Left ventricle myocardium inferior (tissue), 1 donor: ENCODE measurements at regions not wholly inside any gene's neighbourhood (a gene's known extent, or its start where the extent isn't known, plus 50 kb on each side); places are given as distances from the start of the nearest gene placed in this dataset.
A peak's percentile ranks its signal among the peaks of the same experiment; 100 is the strongest.

Experiments used
- DNase-seq: peaks from one replicate; pipeline ENCODE4 v3.0.0-alpha.2; 2020
- H3K27ac ChIP-seq: fragments of 200-600 bp; replicated peaks from 2 replicates; pipeline ENCODE4 v1.8.0; 2021
- H3K27me3 ChIP-seq: fragments of 200-600 bp; 2 replicates; pipeline ENCODE4 v1.8.0; 2021; ENCODE audit warnings: low read depth
- H3K36me3 ChIP-seq: fragments of 200-600 bp; 2 replicates; pipeline ENCODE4 v1.8.0; 2021
- H3K4me1 ChIP-seq: fragments of 200-600 bp; 2 replicates; pipeline ENCODE4 v1.8.0; 2021
- H3K4me3 ChIP-seq: fragments of 200-600 bp; 2 replicates; pipeline ENCODE4 v1.8.0; 2021; ENCODE audit warnings: mild to moderate bottlenecking, moderate library complexity
- H3K9me3 ChIP-seq: fragments of 200-600 bp; replicated peaks from 2 replicates; pipeline ENCODE4 v1.8.0; 2021
- CTCF ChIP-seq: fragments of 200-600 bp; IDR thresholded peaks from 2 replicates; pipeline ENCODE4 v1.8.0; 2021; ENCODE audit warnings: antibody characterized with exemption, mild to moderate bottlenecking, borderline replicate concordance
- intact Hi-C: fragments of 100-400 bp; cut with micrococcal nuclease; formaldehyde crosslinking; loops from one replicate; pipeline ENCODE4 v1.11.0; 2022
- donor health status: DM: no; HTN: yes; CAD: no; lungs with severe emphysema.

GRCh38 chr7:35356495-35356894 is 102.6 kb upstream of the TBX20 start:
- Histone ChIP-seq H3K27me3 (no peaks in the 10 kb centered on the region), H3K4me1 (peaks cover 11% of the 10 kb centered on the region), H3K4me3 (no peak overlapping the region), H3K36me3 (no peaks in the 10 kb centered on the region), H3K9me3 (peaks cover 14% of the 10 kb centered on the region), H3K27ac (peak overlapping the region; percentile 31)
- intact Hi-C loops: no loop called here
- no peak for TF ChIP-seq CTCF
- DNase-seq: peak; percentile 54

DNA sequence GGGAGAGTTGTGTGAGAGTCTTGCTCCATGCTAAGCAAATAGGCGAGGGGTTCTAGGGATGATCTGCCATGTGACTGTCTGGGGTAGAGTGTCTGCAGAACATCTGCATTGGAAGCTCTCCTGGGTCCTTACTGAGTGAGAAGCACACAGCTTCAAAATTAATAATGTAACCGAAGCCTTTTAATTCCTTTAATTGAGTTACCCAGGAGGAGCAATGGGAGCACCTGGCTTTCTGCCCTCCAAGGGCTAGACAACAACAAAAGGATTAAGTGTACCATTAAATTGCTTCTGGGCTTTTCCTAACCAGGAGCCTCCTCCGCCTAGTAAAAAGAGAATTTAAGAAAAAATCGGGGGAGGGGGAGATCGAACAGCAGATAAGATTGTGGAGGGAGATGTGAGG is 102.0 kb upstream of the TBX20 start:
- no peak for DNase-seq
- intact Hi-C loops: no loop called here
- TF ChIP-seq CTCF: no peak
- peaks cover 14% of the 10 kb centered on the region for H3K9me3 ChIP-seq
- H3K4me3 ChIP-seq: no peak overlapping the region
- peaks cover 11% of the 10 kb centered on the region for H3K4me1 ChIP-seq
- H3K36me3 ChIP-seq: no peaks in the 10 kb centered on the region
- H3K27ac ChIP-seq: no peak overlapping the region
- no peaks in the 10 kb centered on the region for H3K27me3 ChIP-seq

DNA sequence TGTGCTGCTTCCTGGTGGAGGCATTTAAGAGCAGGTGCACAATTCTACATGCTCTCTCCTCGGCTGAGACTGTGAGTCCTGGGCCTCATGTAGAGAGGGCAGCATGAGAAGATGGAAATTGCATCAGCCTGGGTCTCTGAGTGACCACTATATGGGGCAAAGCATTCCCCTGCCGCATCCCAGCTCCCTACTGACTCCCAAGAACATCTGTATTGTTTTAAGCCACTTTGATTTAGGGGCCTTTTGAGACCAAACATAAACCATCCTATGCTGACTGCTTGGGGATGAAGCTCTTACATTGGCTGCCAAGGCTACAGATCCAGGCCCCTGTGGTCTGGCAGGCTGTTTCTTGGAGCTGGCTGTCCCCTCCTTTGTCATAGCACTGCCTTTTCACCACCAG is 101.3 kb upstream of the TBX20 start:
- H3K36me3 ChIP-seq: no peaks in the 10 kb centered on the region
- no peak overlapping the region for H3K4me3 ChIP-seq
- intact Hi-C loops: no loop called here
- DNase-seq: no peak
- peaks cover 11% of the 10 kb centered on the region for H3K4me1 ChIP-seq
- H3K27me3 ChIP-seq: no peaks in the 10 kb centered on the region
- H3K9me3 ChIP-seq: peaks cover 14% of the 10 kb centered on the region
- H3K27ac ChIP-seq: no peak overlapping the region
- no peak for TF ChIP-seq CTCF

DNA sequence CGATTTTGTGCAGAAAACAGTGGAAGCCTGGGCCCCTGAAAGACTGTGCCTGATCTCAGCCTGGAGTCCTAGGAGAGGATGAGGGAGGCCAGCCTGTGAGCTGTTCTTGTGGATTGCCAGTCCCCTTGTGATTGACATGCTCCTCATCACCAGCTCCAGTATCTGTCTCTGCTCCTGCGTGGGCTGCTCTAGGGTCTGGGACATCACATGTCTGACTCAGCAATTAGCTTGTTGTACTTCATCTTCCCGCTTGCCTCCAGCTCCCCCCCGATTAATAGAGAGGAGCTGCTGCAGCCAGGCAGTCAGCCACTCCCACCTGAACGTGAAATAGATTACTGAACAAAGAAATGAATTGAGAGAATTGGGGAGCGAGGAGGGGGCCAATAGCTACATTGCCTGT is 99.6 kb upstream of the TBX20 start:
- H3K9me3 ChIP-seq: peaks cover 10% of the 10 kb centered on the region
- H3K4me1 ChIP-seq: peaks cover 11% of the 10 kb centered on the region
- TF ChIP-seq CTCF: no peak
- no peaks in the 10 kb centered on the region for H3K36me3 ChIP-seq
- H3K27ac ChIP-seq: no peak overlapping the region
- no peak for DNase-seq
- intact Hi-C loops: no loop called here
- H3K4me3 ChIP-seq: no peak overlapping the region
- H3K27me3 ChIP-seq: no peaks in the 10 kb centered on the region

DNA sequence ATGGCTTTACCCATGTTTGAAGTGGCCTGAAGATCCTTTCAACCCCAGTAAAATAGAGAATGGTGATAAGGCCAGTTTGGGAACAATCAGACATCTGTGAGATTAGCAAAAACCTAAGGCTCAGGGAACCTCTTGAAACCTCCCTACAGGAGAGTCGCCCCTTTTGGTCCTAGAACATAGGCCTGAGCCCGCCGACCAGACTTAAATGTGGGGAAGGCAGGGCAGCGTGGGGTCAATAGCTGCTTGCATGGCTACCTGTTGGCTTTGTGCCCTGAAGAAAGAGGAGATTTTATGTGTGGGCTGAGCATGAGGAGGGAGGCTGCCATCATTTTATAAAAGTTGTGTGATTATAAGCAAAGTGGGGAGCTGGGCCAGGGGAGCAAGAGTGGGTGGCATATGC is 97.6 kb upstream of the TBX20 start:
- no peak for DNase-seq
- Histone ChIP-seq H3K4me3 (no peak overlapping the region), H3K4me1 (peaks cover 4% of the 10 kb centered on the region), H3K27ac (no peak overlapping the region), H3K36me3 (no peaks in the 10 kb centered on the region), H3K9me3 (no peaks in the 10 kb centered on the region), H3K27me3 (no peaks in the 10 kb centered on the region)
- no peak for TF ChIP-seq CTCF
- intact Hi-C loops: no loop called here
